ENCODE measurements at regions not wholly inside any gene's neighbourhood (a gene's known extent, or its start where the extent isn't known, plus 50 kb on each side); places are given as distances from the start of the nearest gene placed in this dataset.
"Not testable (repeated sequence)": the region's sequence is repeated elsewhere in the genome, so short reads cannot be mapped to it uniquely, and the experiment has no call there.

DNA sequence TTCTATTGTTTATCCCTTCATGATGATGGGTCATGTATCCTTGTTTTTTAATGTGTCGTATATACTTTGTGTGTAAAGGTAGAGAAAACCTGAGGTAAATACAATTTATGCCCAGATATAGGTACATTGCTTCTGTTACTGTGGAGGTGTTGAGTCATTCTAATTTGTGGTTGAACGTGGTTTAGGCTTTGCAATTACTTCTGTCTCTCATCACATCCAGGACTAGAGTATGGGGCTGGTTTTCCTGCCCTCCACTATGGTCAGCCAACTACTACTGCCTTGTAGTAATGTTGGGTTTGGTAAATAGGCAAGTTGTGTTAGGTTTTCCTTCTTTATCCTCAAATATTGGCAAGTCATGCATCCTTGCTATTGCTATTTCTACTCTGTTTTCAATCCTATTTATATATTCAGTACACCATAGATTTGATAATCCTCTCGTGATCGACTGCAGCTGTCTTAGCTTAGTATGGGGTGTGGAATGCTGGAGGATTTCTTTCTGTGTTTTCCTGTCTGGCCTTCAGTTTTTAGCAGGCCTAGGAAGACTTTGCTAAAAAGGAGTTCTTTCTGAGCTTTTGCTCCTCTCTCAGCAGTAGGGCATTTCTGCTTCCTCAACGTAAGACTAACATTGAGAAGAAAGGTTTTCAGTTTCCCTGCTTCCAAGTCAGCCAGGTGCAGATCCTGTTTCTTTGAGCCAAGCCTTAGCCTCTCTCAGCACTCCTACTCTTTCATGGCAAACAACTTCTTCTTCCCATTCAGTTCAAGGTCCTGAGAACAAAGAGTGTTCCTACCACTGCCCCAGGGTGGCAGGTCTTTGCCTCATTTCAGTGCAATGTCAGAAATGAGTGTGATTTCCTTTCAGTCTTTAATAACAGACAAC lies 844.4 kb upstream of the CDH18 start:
- DNase-seq (ENCODE audit: low read depth, low spot score) = no peak

DNA sequence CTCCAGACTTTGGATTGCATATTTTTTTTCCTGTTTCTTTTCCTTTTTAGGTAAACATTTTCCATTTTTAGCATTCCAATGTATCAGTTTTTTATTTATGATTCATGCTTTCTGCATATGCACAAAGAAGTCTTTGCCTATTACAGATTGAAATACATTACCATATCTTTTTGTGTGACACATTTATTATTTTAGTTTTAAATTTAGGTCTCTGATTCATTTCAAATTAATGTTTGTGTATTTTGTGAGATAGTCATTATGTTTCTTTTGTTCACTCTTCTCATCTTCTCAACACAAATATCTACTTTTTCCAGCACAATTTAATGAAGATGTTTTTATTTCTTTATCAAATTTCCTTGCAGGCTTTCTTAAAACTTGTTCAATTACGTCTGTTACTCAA lies 838.0 kb upstream of the CDH18 start:
- not testable (repeated sequence) for DNase-seq (ENCODE audit: low read depth, low spot score)

DNA sequence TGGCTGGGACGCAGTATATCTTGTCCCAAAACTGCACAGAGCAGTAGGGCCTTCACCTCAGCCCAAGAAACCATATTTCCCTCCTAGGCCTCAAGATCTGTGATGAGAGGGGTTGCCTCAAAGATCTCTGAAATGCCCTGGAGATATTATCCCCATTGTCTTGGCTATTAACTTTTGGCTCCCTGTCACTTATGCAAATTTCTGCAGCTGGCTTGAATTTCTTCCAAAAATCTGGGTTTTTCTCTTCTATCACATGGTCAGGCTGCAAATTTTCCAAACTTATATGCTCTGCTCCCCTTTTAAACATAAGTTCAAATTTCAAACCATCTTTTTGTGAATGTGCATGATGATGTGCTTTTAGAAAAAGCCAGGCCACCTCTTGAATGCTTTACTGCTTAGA lies 809.2 kb upstream of the CDH18 start:
- not testable (repeated sequence) for DNase-seq (ENCODE audit: low read depth, low spot score)

DNA sequence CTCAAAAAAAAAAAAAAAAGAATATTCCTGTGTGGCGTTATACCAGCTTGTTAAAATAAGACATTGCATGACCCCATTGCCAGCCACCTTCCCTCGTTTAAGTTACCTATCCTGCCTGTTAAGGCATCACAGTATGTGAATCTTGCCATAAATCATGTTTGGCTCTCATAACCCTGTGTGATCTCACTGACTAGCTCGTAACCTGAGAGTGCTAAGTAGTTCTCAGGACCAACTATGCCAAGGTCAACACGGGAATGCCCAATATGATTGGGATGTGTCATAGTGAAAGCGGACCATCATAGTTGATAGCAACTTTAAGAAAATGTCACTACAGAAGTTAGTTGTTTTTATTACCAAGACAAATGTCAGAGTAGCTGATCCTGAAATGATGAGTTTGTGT lies 796.8 kb upstream of the CDH18 start:
- DNase-seq (ENCODE audit: low read depth, low spot score) = not testable (repeated sequence)

GRCh38 chr5:20783484-20783883 lies 795.5 kb upstream of the CDH18 start:
- not testable (repeated sequence) for DNase-seq (ENCODE audit: low read depth, low spot score)

GRCh38 chr5:20771338-20771737 lies 783.3 kb upstream of the CDH18 start:
- DNase-seq (ENCODE audit: low read depth, low spot score) = not testable (repeated sequence)

DNA sequence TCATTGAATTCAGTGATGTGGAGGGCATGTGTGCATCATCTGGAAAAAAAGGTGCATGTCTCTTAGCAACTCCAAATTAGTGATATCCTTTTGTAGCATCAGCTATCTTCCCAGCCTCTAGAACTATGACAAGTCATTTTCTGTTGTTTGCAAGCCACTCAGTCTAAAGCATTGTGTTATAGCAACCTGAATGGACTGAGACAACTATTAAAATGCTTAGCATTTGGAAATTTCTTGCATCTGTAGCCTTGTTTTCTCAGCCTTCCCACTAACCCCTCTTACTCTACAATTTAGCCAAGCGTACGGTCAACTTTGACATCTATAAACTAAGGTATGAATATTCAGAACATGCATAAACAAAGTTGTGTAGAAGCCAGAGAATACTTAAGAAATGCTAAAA lies 777.1 kb upstream of the CDH18 start:
- not testable (repeated sequence) for DNase-seq (ENCODE audit: low read depth, low spot score)

DNA sequence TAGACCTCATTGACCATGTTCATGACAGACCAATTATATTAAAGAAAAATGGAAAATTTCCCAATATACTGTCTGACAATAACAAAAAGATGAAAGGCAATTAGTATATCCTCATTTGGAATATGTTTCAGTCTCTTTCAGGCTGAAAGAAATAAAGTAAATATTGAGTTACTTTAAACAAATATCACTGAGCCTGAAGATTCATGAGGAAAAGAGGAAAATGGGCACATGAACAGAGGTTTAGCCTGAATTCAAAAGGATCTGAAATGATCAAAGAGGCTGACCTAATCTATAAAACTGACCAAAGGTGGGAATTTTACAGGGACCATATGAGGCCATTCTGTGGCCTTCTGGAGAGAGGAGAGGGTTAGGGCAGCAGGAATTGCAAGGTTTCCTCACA lies 771.5 kb upstream of the CDH18 start:
- DNase-seq (ENCODE audit: low read depth, low spot score) = not testable (repeated sequence)

GRCh38 chr5:20752179-20752578 lies 764.2 kb upstream of the CDH18 start:
- DNase-seq (ENCODE audit: low read depth, low spot score) = not testable (repeated sequence)

DNA sequence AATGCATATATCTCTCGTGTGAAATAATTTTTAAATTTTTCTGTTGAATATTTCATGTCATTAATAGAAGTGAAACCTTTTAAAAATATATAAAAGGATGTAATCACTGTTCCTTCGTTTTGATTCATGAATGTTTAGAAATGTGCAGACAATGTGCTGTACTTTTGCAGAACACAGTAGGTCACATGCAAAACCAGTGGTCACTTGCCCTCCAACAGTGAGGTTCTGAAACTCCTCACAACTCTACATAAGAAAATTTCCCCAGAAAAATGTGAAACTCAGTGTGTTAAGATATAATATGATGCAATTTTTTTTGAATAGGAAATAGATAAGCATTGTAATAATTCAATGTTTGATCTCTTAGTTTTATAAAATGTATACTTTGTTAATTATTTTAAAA lies 747.7 kb upstream of the CDH18 start:
- not testable (repeated sequence) for DNase-seq (ENCODE audit: low read depth, low spot score)

- DNase-seq (ENCODE audit: low read depth, low spot score) = not testable (repeated sequence)
Measured at GRCh38 chr5:20732223-20732622, 744.2 kb upstream of the CDH18 start.

- not testable (repeated sequence) for DNase-seq (ENCODE audit: low read depth, low spot score)
Measured at GRCh38 chr5:20721286-20721685, 733.3 kb upstream of the CDH18 start.

DNA sequence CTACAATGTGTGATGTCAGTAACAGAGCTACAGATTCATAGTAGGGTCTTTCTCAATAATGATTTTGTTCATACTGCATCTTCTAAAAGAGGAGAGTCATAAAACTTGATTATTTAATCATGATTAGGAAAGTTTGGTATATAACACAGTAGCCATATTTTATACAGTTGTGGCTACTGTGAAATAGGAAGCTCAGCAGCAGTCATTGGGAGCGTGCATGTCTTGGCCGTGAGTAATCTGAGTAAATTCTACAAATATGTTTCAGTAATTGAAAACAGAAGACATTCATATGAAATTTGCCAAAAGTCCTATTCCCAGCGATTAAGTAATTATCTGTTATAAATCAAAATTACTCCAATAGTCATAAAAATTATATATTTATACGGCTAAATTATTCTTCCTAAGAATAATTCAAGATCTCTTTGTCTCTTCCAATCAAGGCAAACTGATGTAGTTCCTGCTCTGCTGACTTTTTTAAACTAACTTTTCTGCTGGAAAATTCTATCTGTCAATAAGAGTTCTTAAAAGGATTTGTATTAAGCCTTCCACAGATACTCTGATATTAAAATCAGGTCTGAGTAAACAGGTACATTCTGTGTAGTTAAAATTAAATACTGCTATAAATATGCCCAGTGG lies 723.6 kb upstream of the CDH18 start:
- not testable (repeated sequence) for DNase-seq (ENCODE audit: low read depth, low spot score)

GRCh38 chr5:20707634-20708033 lies 719.6 kb upstream of the CDH18 start:
- DNase-seq (ENCODE audit: low read depth, low spot score) = not testable (repeated sequence)

DNA sequence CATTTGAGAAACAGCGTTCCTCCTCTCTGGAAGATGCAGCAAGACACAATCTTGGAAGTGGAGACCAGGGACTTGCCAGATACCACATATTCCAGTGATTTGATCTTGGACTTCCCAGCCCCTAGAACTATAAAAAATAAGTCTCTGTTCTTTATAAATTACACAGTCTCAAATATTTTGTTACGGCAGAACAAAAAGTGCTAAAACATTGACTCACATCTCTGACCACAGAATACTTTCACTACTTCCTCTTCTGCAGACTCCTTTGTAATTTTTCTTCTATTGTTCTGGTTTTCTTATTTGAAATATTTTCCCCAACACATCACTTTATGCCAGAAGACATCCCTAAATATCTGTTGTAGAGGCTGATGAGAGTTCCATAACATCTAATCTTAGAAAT lies 706.1 kb upstream of the CDH18 start:
- DNase-seq (ENCODE audit: low read depth, low spot score) = no peak

GRCh38 chr5:20692913-20693312 lies 704.9 kb upstream of the CDH18 start:
- no peak for DNase-seq (ENCODE audit: low read depth, low spot score)

GRCh38 chr5:20683241-20683940 lies 695.4 kb upstream of the CDH18 start:
- DNase-seq (ENCODE audit: low read depth, low spot score) = no peak

DNA sequence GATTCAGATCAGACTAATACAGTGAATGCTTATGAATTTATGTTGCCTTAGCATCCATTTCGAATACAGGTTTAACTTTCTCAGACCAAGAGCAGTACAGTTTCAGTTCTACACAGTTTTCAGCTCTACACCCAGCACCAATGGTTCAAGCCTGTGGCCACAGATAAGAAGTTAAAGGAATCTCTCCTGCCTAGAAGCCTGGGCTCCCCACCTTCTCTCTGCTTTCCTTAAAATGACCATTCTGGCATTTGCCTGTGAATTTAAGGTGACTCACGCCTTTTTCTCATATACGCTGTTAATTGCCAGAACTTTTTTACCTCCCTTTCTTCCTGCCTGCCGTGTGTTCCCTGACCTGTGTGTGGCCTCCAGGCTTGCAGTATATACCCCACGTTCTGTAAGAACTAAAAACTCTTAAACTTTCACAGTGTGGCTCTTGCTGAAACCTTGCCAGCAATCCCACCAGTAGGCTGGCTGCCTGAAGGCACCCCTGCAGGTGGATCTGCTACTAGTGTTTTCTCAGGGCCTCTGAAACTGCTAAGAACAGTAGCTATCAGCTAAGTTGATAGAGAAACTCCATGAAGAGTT lies 692.8 kb upstream of the CDH18 start:
- no peak for DNase-seq (ENCODE audit: low read depth, low spot score)

DNA sequence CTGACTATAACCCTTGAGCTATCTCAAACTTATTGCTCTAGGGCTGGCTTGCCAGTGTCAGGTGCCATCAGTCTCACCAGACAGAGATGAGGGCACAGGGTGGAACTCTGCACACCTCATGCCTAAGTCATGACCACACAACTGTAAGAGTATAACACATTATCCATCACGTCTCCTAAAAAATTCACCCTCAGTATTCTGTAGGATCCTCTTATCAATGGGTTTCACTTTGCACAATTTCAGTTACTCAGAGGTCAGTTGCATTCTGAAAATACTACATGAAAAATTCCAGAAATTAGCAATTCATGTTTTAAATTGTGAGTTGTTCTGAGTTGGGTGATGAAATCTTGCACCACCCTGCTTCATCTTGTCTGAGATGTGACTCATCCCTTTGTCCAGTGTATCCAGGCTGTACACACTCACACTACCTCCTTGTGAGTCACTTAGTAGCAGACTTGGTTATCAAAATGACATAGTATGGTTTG lies 690.9 kb upstream of the CDH18 start:
- DNase-seq (ENCODE audit: low read depth, low spot score) = peak; percentile 47

- no peak for DNase-seq (ENCODE audit: low read depth, low spot score)
Measured at GRCh38 chr5:20678386-20678785, 690.4 kb upstream of the CDH18 start.

DNA sequence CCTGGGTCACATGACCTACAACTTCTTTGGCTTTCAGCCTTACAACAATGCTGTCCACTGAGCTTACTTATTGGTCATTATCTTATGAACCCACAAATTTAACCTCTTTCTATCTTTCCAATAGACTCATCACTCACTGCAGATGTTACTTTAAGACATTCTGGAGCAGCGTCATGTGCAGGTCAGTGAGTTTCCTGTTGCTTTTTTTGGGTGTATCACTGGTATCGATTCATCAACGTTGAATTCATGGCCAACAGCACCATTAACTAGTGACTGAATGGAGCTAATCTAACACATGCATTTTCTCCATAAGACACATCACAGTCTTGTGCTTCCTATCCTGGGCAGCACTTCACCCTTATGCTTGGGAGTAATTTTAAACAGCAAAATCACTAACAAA lies 672.6 kb upstream of the CDH18 start:
- DNase-seq (ENCODE audit: low read depth, low spot score) = no peak

DNA sequence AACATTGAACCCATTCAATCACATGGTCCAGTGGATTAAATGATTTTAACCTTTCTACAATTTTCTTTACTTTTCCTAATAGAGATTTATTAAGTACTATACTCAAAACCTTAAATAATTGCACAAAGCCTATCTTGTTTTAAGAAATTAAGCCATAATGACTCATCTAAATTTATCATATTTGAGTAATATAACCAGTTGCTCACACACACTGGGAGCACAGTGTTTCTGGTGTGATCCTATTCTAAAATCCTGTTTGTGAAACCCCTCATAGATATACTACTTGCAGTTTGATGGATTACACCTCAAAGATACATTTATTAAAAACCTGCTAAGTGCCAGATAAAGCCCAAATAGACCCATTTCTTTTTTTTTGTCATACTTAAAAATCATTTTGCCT lies 668.3 kb upstream of the CDH18 start:
- DNase-seq (ENCODE audit: low read depth, low spot score) = no peak
